ENCODE measurements at regions not wholly inside any gene's neighbourhood (a gene's known extent, or its start where the extent isn't known, plus 50 kb on each side); places are given as distances from the start of the nearest gene placed in this dataset.

- TF ChIP-seq POLR2AphosphoS5 (IDR thresholded peaks at IDR 0.05; ENCODE audit: low read depth, low read length), result no peak
- TF ChIP-seq PAX5 (IDR thresholded peaks at IDR 0.05; ENCODE audit: insufficient read depth, low read length, severe bottlenecking), result no peak
Measured at GRCh38 chr20:21832442-21833385, 127.2 kb downstream of the PAX1 start.
